ENCODE measurements at regions not wholly inside any gene's neighbourhood (a gene's known extent, or its start where the extent isn't known, plus 50 kb on each side); places are given as distances from the start of the nearest gene placed in this dataset.

DNA sequence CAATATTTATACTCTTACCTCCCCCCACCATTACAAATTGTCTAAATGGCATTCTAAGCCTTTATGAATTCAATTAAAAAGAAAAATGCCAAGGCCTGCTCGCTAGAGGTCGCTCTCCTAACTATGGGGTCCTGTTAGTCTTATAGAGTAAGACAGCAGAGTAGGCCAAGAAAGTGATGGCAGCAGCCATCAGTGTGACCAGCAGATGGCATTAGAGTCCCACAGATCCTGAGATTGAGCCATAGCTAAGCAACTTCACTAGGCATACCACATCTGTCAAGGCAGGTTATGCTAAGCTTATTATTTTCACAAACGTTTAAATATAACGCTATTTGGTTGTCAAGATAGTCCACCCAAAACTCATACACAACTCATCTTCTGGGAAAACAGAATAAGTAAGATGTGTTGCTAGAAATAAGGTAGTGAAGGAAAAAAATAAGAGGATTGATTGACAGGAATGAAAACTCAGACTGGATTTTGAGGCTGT, 57.6 kb upstream of the SCAF8 start:
- TF ChIP-seq, protein P1, sequence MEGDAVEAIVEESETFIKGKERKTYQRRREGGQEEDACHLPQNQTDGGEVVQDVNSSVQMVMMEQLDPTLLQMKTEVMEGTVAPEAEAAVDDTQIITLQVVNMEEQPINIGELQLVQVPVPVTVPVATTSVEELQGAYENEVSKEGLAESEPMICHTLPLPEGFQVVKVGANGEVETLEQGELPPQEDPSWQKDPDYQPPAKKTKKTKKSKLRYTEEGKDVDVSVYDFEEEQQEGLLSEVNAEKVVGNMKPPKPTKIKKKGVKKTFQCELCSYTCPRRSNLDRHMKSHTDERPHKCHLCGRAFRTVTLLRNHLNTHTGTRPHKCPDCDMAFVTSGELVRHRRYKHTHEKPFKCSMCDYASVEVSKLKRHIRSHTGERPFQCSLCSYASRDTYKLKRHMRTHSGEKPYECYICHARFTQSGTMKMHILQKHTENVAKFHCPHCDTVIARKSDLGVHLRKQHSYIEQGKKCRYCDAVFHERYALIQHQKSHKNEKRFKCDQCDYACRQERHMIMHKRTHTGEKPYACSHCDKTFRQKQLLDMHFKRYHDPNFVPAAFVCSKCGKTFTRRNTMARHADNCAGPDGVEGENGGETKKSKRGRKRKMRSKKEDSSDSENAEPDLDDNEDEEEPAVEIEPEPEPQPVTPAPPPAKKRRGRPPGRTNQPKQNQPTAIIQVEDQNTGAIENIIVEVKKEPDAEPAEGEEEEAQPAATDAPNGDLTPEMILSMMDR (conservative IDR thresholded peaks at IDR 0.05; ENCODE audit: low read length): peak; percentile 100
- no peak for TF ChIP-seq EZH2phosphoT487 (IDR thresholded peaks at IDR 0.05; ENCODE audit: borderline replicate concordance)
